ENCODE measurements at regions not wholly inside any gene's neighbourhood (a gene's known extent, or its start where the extent isn't known, plus 50 kb on each side); places are given as distances from the start of the nearest gene placed in this dataset.
A peak's percentile ranks its signal among the peaks of the same experiment; 100 is the strongest.

GRCh38 chr2:26530696-26531095 is 52.8 kb upstream of the OTOF start:
- no peak for DNase-seq

- DNase-seq = no peak
Observed at GRCh38 chr2:26530240-26530540, 52.3 kb upstream of the OTOF start.

DNA sequence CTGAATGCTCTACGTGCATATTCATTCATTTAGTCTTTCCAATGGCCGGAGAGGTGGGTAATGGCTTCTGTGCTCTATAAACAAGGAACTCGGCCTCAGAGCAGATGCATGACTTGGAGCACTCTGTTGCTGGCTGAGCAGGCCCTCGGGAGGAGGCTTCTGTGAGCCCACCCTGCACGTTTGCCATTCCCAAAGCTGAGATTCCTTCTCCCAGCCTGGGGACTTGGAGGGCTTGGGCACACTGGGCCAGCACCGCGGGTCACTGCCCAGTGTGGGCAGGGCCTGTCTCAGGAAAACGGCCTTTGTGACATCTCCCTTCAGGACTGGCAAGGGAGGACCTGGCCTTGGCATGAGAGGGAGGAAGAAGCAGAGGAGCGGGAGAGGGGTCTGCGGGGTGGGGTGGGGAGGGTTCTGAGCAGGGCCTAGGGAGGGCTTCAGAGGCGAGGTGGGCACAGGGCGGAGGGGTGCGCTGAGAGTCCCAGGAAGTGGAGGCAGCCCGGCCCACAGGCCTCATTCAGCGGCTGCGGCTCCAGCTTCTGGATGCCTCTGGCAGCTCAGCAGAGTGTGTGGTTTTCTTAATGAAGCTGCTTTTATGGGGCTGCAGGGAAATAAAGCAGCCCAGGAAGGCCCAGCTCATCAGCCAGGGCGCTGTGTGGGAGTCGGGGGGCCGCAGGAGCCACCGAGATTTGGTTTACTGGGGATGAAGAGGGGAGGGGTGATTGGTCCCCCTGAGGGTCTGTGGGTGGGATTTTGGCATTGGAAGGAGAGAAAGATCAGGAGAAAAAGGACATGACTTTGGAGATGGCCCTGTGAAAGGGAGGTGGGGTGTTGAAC is 51.7 kb upstream of the OTOF start:
- peak in 3 of 56 donors; percentile 8 to 13 (median 10) for DNase-seq

DNA sequence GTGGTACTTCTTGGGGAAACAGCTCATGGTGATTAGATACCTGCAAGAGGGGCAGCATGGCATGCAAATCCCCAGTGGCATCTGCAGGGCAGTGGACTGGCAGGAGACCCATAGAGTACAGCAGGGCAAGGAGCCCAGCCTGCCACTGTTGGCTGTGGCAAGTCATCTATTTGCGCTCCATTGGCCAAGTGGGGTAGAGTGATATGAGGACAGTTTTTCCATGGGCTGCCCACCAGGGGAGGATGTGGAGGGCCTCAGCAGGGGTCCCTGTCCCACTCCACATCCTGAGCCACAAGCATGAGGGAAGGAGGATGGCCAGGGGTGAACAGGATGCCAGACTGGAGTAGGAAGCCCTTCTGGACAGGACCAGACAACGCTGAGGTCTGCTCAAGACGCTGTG is 50.9 kb upstream of the OTOF start:
- DNase-seq = no peak

DNA sequence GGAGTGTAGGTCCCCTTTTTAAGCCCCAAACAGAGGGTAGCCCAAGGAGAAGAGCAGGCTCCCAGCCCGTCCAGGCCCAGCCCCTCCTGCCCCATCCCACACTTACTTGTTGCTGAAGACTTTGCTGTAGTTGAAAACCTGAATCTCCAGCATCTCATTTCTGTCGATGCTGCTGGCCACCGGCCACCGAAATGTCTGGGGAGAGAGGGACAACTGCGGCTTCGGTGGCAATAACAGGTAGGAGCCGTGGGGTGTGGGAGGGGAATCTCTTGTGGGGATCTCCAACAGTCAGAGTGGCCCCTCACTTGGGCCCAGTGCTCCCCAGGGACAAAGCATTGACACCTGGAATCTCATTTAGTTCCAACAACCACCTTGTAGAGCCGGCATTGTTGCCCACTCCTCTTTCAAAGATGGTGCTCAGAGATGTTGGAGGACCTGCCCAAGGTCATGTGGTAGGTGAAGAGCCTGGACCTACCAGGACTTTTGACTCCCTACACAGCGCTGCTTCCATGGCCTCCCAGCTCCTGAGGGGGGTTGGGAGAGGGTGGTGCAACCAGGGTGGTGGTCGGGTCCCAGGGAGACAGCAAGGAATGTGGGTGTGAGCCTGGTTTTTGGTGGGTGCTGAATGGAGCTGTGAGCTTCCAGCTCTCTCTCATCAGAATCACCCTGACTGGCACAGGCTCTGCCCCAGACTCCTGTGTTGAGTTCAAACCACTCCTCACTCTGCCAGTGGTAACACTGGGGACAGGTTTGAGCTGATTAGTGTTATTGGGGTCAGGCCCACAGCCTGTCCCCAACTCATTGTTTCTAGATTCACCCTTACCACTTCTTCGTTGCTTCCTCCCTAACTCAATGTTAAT is 50.0 kb upstream of the OTOF start:
- no peak for DNase-seq

Measured in amygdala (tissue), 56 donors.